ENCODE measurements at regions not wholly inside any gene's neighbourhood (a gene's known extent, or its start where the extent isn't known, plus 50 kb on each side); places are given as distances from the start of the nearest gene placed in this dataset.

GRCh38 chr2:67658820-67659219 is 261.7 kb downstream of the ETAA1 start:
- CTCF ChIA-PET: no interaction called here
- no peak for DNase-seq (ENCODE audit: low read depth, low spot score)
- POLR2A ChIA-PET: no interaction called here
- no TSS peak for BruUV-seq (replicated peaks)
- no peaks in the 10 kb centered on the region for H3K4me1 ChIP-seq (ENCODE audit: control insufficient read depth, extremely low read depth, insufficient read depth, low read length)
- no peak overlapping the region for H3K27ac ChIP-seq (ENCODE audit: insufficient read depth, low read depth, low read length)
- intact Hi-C loops (cut with micrococcal nuclease) (loop anchor here (10.0 kb wide), 1 partner anchor 376 kb away; no protein-coding TSS in a partner anchor), dilution Hi-C loops (cut with MboI; ENCODE audit: extremely low pct_ligation_motif_present, low sequenced_read_pairs) (no loop called here)
- no peaks in the 10 kb centered on the region for H4K20me1 ChIP-seq (replicated peaks; ENCODE audit: control insufficient read depth, extremely low read depth, insufficient read depth, low read length)
- no peaks in the 10 kb centered on the region for H3K79me2 ChIP-seq (ENCODE audit: control insufficient read depth, insufficient read depth, low read length)
- H3K4me3 ChIP-seq (replicated peaks in 1 of 3; ENCODE audit: insufficient read depth in 1 of 3, low read depth in 1 of 3, low read length in 3 of 3): no peak overlapping the region
- H3K9me3 ChIP-seq (replicated peaks; ENCODE audit: control insufficient read depth, insufficient read depth, low read length): no peaks in the 10 kb centered on the region
- no peaks in the 10 kb centered on the region for H3K27me3 ChIP-seq (ENCODE audit: control insufficient read depth in 2 of 2, insufficient read depth in 2 of 2, low read length in 2 of 2)
- no peak for TF ChIP-seq MYC (IDR thresholded peaks at IDR 0.05; ENCODE audit: low read depth, low read length)
- no peak for TF ChIP-seq POLR2A (IDR thresholded peaks at IDR 0.05; ENCODE audit: low read depth, low read length)
- TF ChIP-seq GATA2 (IDR thresholded peaks at IDR 0.05; ENCODE audit: insufficient read depth, insufficient read length, low read depth, low read length): no peak
- TF ChIP-seq JUN (IDR thresholded peaks at IDR 0.05; ENCODE audit: borderline replicate concordance, insufficient read depth, insufficient read length, low read depth): no peak
- TF ChIP-seq FOS (IDR thresholded peaks at IDR 0.05; ENCODE audit: borderline replicate concordance, insufficient read depth, low read length): no peak
- TF ChIP-seq EZH2 (IDR thresholded peaks at IDR 0.05; ENCODE audit: borderline replicate concordance, low read depth, low read length, severe bottlenecking): no peak
- no peak for TF ChIP-seq MAX (IDR thresholded peaks at IDR 0.05; ENCODE audit: insufficient read depth, insufficient read length)
- TF ChIP-seq POLR2AphosphoS5 (IDR thresholded peaks at IDR 0.05; ENCODE audit: insufficient read depth, low read depth, low read length): no peak
- no peak for TF ChIP-seq CTCF (IDR thresholded peaks at IDR 0.05; ENCODE audit: extremely low read depth in 1 of 2, insufficient read depth in 1 of 2, low read depth in 1 of 2, low read length in 2 of 2)
- H3K9me1 ChIP-seq (replicated peaks; ENCODE audit: control insufficient read depth, extremely low read depth, insufficient read depth, low read length): no peaks in the 10 kb centered on the region
- H3K9ac ChIP-seq (replicated peaks; ENCODE audit: extremely low read depth, insufficient read depth, low read length): no peak overlapping the region
- no peak overlapping the region for H3K4me2 ChIP-seq (ENCODE audit: insufficient read depth, low read length)
- no peak overlapping the region for H2AFZ ChIP-seq (ENCODE audit: low read depth, low read length)
- no peaks in the 10 kb centered on the region for H3K36me3 ChIP-seq (ENCODE audit: control insufficient read depth in 2 of 2, extremely low read depth in 1 of 2, insufficient read depth in 2 of 2, low read length in 2 of 2)
- no peak for FAIRE-seq
